ENCODE measurements at regions not wholly inside any gene's neighbourhood (a gene's known extent, or its start where the extent isn't known, plus 50 kb on each side); places are given as distances from the start of the nearest gene placed in this dataset.

- no peak for DNase-seq (ENCODE audit: low read depth)
Measured at GRCh38 chr2:172364261-172364660, 63.1 kb upstream of the ITGA6 start.

- no peak for DNase-seq (ENCODE audit: low read depth)
Measured at GRCh38 chr2:172366596-172367150, 60.7 kb upstream of the ITGA6 start.

- DNase-seq (ENCODE audit: low read depth): no peak
Measured at GRCh38 chr2:172370821-172371455, 56.4 kb upstream of the ITGA6 start.

- no peak for DNase-seq (ENCODE audit: low read depth)
Measured at GRCh38 chr2:172372436-172372835, 55.0 kb upstream of the ITGA6 start.

GRCh38 chr2:172373076-172373475 lies 54.3 kb upstream of the ITGA6 start:
- DNase-seq (ENCODE audit: low read depth): no peak

GRCh38 chr2:172373766-172374165 lies 53.6 kb upstream of the ITGA6 start:
- DNase-seq (ENCODE audit: low read depth): no peak

- DNase-seq (ENCODE audit: low read depth): no peak
Measured at GRCh38 chr2:172374318-172375240, 52.8 kb upstream of the ITGA6 start.

GRCh38 chr2:172375251-172375650 lies 52.1 kb upstream of the ITGA6 start:
- DNase-seq (ENCODE audit: low read depth): no peak

GRCh38 chr2:172376016-172376415 lies 51.4 kb upstream of the ITGA6 start:
- no peak for DNase-seq (ENCODE audit: low read depth)

- DNase-seq (ENCODE audit: low read depth): no peak
Measured at GRCh38 chr2:172376505-172377125, 50.8 kb upstream of the ITGA6 start.

- no peak for DNase-seq (ENCODE audit: low read depth)
Measured at GRCh38 chr2:172377408-172377807, 50.0 kb upstream of the ITGA6 start.
